ENCODE measurements at regions not wholly inside any gene's neighbourhood (a gene's known extent, or its start where the extent isn't known, plus 50 kb on each side); places are given as distances from the start of the nearest gene placed in this dataset.

GRCh38 chr10:33800545-33800944, 466.1 kb upstream of the NRP1 start:
- H3K9me3 ChIP-seq (ENCODE audit: low read depth), result no peaks in the 10 kb centered on the region
- H3K4me2 ChIP-seq (ENCODE audit: unreplicated experiment), result no peak overlapping the region
- H2AFZ ChIP-seq, result no peak overlapping the region
- H3K27ac ChIP-seq, result no peak overlapping the region
- H3K79me2 ChIP-seq (ENCODE audit: insufficient read depth), result no peaks in the 10 kb centered on the region
- H4K20me1 ChIP-seq (ENCODE audit: insufficient read depth), result no peaks in the 10 kb centered on the region
- H3K4me3 ChIP-seq, result no peak overlapping the region
- in situ Hi-C loops (cut with MboI), result no loop called here
- TF ChIP-seq EZH2phosphoT487 (IDR thresholded peaks at IDR 0.05; ENCODE audit: insufficient read depth, low read depth) (no peak), EZH2 (IDR thresholded peaks at IDR 0.05; ENCODE audit: insufficient read depth, poor library complexity, severe bottlenecking) (no peak)
- H3K4me1 ChIP-seq (ENCODE audit: insufficient read depth), result no peaks in the 10 kb centered on the region
- H3K36me3 ChIP-seq (ENCODE audit: low read depth), result no peaks in the 10 kb centered on the region
- 70 to 78% methylated on average over 5 of the region's 5 CpGs for WGBS, 2 experiments (ENCODE audit: low coverage in 1 of 2, low lambda C conversion rate in 2 of 2, missing lambda C conversion rate in 2 of 2)
- H3K9ac ChIP-seq, result no peak overlapping the region
- no peaks in the 10 kb centered on the region for H3F3A ChIP-seq (ENCODE audit: insufficient read depth)
- no peaks in the 10 kb centered on the region for H3K9me2 ChIP-seq (ENCODE audit: insufficient read depth)
- no peak for DNase-seq
- H3K27me3 ChIP-seq (replicated peaks; ENCODE audit: insufficient read depth), result no peaks in the 10 kb centered on the region

- WGBS, 2 experiments (ENCODE audit: low coverage in 1 of 2, low lambda C conversion rate in 2 of 2, missing lambda C conversion rate in 2 of 2), result 93 to 95% methylated on average over 5 of the region's 5 CpGs
- H3K4me3 ChIP-seq, result no peak overlapping the region
- no peak for DNase-seq
- H3K4me2 ChIP-seq (ENCODE audit: unreplicated experiment), result no peak overlapping the region
- in situ Hi-C loops (cut with MboI), result no loop called here
- H3K4me1 ChIP-seq (ENCODE audit: insufficient read depth), result no peaks in the 10 kb centered on the region
- no peaks in the 10 kb centered on the region for H3K79me2 ChIP-seq (ENCODE audit: insufficient read depth)
- no peaks in the 10 kb centered on the region for H3F3A ChIP-seq (ENCODE audit: insufficient read depth)
- H3K36me3 ChIP-seq (ENCODE audit: low read depth), result no peaks in the 10 kb centered on the region
- no peak overlapping the region for H3K27ac ChIP-seq
- H4K20me1 ChIP-seq (ENCODE audit: insufficient read depth), result no peaks in the 10 kb centered on the region
- H3K9ac ChIP-seq, result no peak overlapping the region
- H2AFZ ChIP-seq, result no peak overlapping the region
- no peak for TF ChIP-seq EZH2 (IDR thresholded peaks at IDR 0.05; ENCODE audit: insufficient read depth, poor library complexity, severe bottlenecking)
- TF ChIP-seq EZH2phosphoT487 (IDR thresholded peaks at IDR 0.05; ENCODE audit: insufficient read depth, low read depth), result no peak
- no peaks in the 10 kb centered on the region for H3K9me3 ChIP-seq (ENCODE audit: low read depth)
- no peaks in the 10 kb centered on the region for H3K27me3 ChIP-seq (replicated peaks; ENCODE audit: insufficient read depth)
- H3K9me2 ChIP-seq (ENCODE audit: insufficient read depth), result no peaks in the 10 kb centered on the region
These were observed 465.5 kb upstream of the NRP1 start for GRCh38 chr10:33799944-33800323.

GRCh38 chr10:33799281-33799943, 464.9 kb upstream of the NRP1 start:
- WGBS, 2 experiments (ENCODE audit: low coverage in 1 of 2, low lambda C conversion rate in 2 of 2, missing lambda C conversion rate in 2 of 2), result 58 to 67% methylated on average over 4 of the region's 4 CpGs
- Histone ChIP-seq H3K9me2 (ENCODE audit: insufficient read depth) (no peaks in the 10 kb centered on the region), H3K4me1 (ENCODE audit: insufficient read depth) (no peaks in the 10 kb centered on the region), H2AFZ (no peak overlapping the region), H4K20me1 (ENCODE audit: insufficient read depth) (no peaks in the 10 kb centered on the region), H3K27me3 (replicated peaks; ENCODE audit: insufficient read depth) (no peaks in the 10 kb centered on the region), H3K4me3 (no peak overlapping the region), H3F3A (ENCODE audit: insufficient read depth) (no peaks in the 10 kb centered on the region), H3K79me2 (ENCODE audit: insufficient read depth) (no peaks in the 10 kb centered on the region), H3K9me3 (ENCODE audit: low read depth) (no peaks in the 10 kb centered on the region), H3K4me2 (ENCODE audit: unreplicated experiment) (no peak overlapping the region), H3K27ac (no peak overlapping the region), H3K36me3 (ENCODE audit: low read depth) (no peaks in the 10 kb centered on the region), H3K9ac (no peak overlapping the region)
- in situ Hi-C loops (cut with MboI), result no loop called here
- no peak for TF ChIP-seq EZH2phosphoT487 (IDR thresholded peaks at IDR 0.05; ENCODE audit: insufficient read depth, low read depth)
- no peak for TF ChIP-seq EZH2 (IDR thresholded peaks at IDR 0.05; ENCODE audit: insufficient read depth, poor library complexity, severe bottlenecking)
- no peak for DNase-seq

- Histone ChIP-seq H3K9ac (no peak overlapping the region), H3K79me2 (ENCODE audit: insufficient read depth) (no peaks in the 10 kb centered on the region), H3K27ac (no peak overlapping the region), H3K4me2 (ENCODE audit: unreplicated experiment) (no peak overlapping the region), H3K9me3 (ENCODE audit: low read depth) (no peaks in the 10 kb centered on the region), H4K20me1 (ENCODE audit: insufficient read depth) (no peaks in the 10 kb centered on the region), H3K4me1 (ENCODE audit: insufficient read depth) (no peaks in the 10 kb centered on the region), H3F3A (ENCODE audit: insufficient read depth) (no peaks in the 10 kb centered on the region), H3K9me2 (ENCODE audit: insufficient read depth) (no peaks in the 10 kb centered on the region), H3K4me3 (no peak overlapping the region), H2AFZ (no peak overlapping the region), H3K36me3 (ENCODE audit: low read depth) (no peaks in the 10 kb centered on the region), H3K27me3 (replicated peaks; ENCODE audit: insufficient read depth) (no peaks in the 10 kb centered on the region)
- WGBS, 2 experiments (ENCODE audit: low coverage in 1 of 2, low lambda C conversion rate in 2 of 2, missing lambda C conversion rate in 2 of 2), result 82 to 88% methylated on average over 1 of the region's 1 CpG
- no peak for DNase-seq
- in situ Hi-C loops (cut with MboI), result no loop called here
- no peak for TF ChIP-seq EZH2phosphoT487 (IDR thresholded peaks at IDR 0.05; ENCODE audit: insufficient read depth, low read depth)
These were observed 464.3 kb upstream of the NRP1 start for GRCh38 chr10:33798754-33799153.

GRCh38 chr10:33796680-33797079, 462.2 kb upstream of the NRP1 start:
- H3K4me3 ChIP-seq, result no peak overlapping the region
- no peaks in the 10 kb centered on the region for H3K4me1 ChIP-seq (ENCODE audit: insufficient read depth)
- no peaks in the 10 kb centered on the region for H3K9me2 ChIP-seq (ENCODE audit: insufficient read depth)
- H3K9me3 ChIP-seq (ENCODE audit: low read depth), result no peaks in the 10 kb centered on the region
- H3K79me2 ChIP-seq (ENCODE audit: insufficient read depth), result no peaks in the 10 kb centered on the region
- TF ChIP-seq EZH2 (IDR thresholded peaks at IDR 0.05; ENCODE audit: insufficient read depth, poor library complexity, severe bottlenecking) (no peak), EZH2phosphoT487 (IDR thresholded peaks at IDR 0.05; ENCODE audit: insufficient read depth, low read depth) (no peak)
- H3K27me3 ChIP-seq (replicated peaks; ENCODE audit: insufficient read depth), result no peaks in the 10 kb centered on the region
- 84 to 95% methylated on average over 2 of the region's 2 CpGs for WGBS, 2 experiments (ENCODE audit: low coverage in 1 of 2, low lambda C conversion rate in 2 of 2, missing lambda C conversion rate in 2 of 2)
- in situ Hi-C loops (cut with MboI), result no loop called here
- no peak overlapping the region for H2AFZ ChIP-seq
- no peak overlapping the region for H3K4me2 ChIP-seq (ENCODE audit: unreplicated experiment)
- no peak overlapping the region for H3K27ac ChIP-seq
- no peaks in the 10 kb centered on the region for H3K36me3 ChIP-seq (ENCODE audit: low read depth)
- no peaks in the 10 kb centered on the region for H4K20me1 ChIP-seq (ENCODE audit: insufficient read depth)
- no peak for DNase-seq
- H3F3A ChIP-seq (ENCODE audit: insufficient read depth), result no peaks in the 10 kb centered on the region
- H3K9ac ChIP-seq, result no peak overlapping the region
